8988T (cell line): ENCODE measurements at regions not wholly inside any gene's neighbourhood (a gene's known extent, or its start where the extent isn't known, plus 50 kb on each side); places are given as distances from the start of the nearest gene placed in this dataset.
"Not testable (repeated sequence)": the region's sequence is repeated elsewhere in the genome, so short reads cannot be mapped to it uniquely, and the experiment has no call there.

Experiments
- DNase-seq: peaks from one replicate; pipeline ENCODE4 v3.0.0; 2011

DNA sequence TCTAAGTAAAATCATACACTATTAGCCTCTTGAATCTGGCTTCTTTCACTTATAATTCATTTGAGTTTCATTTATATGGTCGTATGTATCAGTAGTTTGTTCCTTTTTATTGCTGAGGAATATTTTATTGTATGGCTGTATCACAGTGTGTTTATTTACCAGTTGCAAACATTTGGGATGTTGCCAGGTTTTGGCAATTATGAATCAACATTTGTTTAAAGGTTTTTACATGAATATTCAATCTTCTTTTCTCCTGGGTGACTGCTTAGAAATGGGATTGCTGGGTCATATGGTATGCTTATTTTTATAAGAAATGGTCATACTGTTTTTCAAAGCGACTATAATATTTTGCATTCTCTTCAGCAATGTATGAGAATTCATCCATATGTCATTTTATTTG is 107.9 kb downstream of the PMAIP1 start:
- DNase-seq = no peak

DNA sequence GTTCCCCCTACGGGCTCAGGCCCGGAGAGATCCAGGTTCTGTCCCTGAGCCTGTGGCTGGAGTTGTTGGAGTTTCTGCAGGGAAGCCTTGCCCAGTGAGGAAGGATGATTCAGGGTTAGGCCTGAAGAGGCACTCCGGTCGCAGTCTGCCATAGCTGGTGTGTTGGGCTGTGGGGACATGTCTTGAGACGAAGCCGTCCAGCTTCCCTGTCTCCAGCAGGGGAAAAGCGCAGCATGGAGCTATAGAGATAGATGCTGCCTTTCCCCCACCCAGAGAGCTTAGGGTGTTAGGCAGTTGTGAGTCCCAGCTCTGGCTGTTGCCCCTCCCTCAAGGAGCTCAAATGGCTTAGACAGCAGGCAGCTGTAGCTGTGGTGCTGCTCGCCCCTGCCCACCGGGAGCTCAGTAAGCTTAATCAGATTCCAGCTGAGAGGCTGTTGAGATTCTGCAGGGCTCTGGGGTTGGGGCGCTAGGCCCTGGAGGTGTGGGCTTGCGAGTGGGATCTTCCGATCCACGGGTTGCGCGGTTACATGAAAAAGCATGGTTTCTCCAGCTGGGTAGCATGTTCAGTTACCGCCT is 103.9 kb downstream of the PMAIP1 start:
- DNase-seq = no peak

DNA sequence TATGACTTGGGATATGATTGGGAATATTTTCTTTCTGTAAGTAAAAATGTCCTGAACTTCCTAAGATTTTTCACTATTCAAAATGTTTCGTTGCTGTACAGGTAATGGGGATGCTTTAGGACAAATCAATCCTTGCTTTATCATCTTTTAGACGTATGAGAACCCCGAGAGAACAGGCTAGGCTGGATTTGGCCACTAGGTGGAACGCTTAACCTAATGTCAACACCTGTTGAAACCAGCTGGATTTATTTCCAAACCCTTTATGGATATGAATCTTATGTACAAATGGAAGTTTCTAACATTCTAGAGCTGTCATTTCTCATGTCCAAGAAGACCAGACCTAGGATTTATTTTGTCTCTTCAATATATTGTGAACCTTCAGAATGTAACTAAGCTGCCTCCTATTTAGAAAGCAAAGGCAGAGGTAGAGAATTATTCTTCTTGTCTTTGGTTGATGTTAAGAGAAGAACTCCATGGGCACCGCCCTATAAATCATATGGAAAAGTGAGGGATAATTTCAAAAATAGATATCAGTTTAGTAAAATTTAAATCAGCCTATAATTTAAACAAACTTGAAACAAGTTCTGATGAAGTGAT is 96.7 kb downstream of the PMAIP1 start:
- DNase-seq = no peak

DNA sequence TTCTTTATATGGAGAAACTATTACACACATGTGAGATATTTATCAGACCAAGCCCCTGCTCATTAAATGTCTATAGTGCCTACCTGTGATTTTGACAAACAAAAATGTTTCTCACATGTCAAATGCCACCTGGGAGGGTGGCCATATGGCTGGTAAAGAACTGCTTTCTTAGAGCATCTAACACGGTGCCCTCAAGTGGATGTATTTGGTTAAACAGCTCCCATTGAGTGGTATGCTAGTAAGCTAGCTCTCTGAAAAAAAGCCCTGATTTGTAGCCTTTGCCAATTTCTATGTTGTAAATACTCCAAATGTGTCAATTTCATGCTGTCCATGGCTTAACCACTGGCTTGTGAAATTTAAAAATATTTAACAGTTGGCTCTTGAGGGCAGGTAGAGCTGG is 94.6 kb downstream of the PMAIP1 start:
- DNase-seq = no peak

DNA sequence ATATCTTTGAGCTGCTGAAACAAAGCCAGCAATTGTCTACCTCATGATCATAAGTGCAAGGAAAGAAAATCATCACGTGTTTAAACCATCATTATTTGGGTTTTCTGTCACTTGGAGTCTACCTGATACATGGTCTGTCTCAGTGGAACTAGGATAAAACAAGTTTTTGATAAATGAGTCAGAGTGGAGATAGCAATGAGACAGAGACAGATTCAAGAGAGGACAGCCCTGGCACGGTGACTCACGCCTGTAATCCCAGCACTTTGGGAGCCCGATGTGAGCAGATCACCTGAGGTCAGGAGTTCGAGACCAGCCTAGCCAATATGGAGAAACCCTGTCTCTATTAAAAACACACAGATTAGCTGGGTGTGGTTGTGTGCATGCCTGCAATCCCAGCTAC is 93.8 kb downstream of the PMAIP1 start:
- DNase-seq = no peak

DNA sequence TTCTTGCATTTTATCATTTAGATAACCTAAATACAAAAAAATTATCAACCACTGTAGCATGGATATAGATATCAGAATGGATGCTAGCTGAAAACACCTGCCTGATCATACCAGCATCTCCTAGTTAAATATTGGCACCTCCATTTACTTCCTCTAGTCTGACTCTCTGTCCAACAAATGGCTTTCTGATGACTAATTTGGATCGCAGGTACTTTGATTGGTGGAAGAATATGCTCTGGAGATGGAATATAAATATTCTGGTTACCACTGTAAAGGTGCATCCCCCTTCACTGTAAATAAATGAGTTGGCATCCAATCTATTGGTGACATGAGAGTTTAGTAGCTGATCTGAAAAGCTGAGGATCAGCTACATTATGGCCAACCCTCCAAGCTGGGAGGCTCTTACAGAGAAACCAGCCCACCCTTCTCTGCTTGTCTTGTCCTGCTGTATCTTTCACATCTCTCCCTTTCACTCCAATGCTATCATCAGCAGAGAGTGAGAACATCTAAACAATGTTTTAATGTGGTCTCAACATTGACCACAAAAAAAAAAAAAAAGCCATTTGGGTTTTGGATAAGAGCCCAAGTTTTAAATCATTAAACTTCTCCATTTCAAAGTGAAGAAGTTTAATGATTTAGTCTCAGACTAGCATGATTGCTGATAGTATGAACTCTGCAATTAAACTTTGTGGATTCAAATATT is 90.5 kb downstream of the PMAIP1 start:
- DNase-seq = no peak

DNA sequence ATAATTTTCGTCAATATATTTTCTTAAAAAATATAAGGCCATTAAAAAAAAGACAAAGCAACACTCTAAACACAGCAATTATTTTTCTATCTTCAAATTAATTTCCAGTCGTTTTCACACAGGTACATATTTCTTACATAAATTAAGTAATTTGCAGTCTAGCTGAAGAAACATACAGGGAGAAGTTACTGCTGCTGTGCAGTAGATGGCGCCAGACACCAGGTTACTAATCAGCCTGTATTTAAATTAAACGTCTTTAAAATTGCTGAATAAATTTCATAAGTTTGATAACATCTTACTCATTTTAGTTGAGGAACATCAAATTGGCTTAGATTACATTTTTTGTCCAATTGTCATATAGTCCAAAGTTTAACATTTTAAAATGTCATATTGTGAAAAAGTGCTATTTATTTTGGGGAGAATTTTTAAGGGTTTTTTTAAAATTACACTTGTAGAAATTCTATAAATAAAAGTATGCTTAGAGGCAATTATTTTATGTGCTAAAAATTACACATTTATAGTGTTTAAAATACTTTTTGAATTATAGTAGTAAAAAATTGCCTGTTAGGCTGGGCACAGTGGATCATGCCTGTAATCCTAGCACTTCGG is 88.4 kb downstream of the PMAIP1 start:
- DNase-seq = no peak

DNA sequence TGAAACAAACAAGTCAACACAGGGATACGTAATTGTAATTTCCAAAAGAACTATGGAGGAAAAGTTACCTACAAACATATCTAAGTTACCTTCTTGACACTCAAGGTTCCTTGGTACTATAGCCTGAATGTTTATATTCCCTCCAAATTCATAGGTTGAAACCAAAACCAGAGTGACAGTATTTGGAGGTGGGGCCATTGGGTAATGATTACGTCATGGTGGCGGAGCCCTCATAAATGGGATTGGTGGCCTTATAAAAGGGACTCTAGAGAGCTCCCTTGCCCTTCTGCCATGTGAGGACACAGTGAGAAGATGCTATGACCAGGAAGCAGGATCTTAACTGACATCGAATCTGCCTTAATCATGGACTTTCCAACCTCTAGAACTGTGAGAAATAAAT is 87.3 kb downstream of the PMAIP1 start:
- no peak for DNase-seq

DNA sequence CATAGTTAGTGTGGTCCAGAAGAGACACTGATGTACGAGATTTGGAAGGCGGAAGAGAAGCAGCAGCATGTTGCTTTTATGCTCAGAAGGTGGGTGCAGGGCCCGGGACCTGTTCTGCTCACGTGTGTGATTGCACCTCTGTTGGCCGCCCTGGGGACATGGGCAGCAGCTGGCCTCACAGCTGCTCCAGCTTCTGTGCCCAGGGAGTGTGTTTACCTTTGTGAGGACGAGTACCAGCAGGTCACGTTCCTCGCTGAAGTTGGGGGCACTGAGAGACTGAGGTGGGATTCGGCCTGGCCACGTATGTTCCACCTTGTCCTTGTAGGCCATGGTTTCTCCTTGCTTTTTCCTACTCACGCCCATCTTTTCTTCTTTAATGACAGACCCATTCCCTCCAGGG is 86.3 kb downstream of the PMAIP1 start:
- DNase-seq = no peak

DNA sequence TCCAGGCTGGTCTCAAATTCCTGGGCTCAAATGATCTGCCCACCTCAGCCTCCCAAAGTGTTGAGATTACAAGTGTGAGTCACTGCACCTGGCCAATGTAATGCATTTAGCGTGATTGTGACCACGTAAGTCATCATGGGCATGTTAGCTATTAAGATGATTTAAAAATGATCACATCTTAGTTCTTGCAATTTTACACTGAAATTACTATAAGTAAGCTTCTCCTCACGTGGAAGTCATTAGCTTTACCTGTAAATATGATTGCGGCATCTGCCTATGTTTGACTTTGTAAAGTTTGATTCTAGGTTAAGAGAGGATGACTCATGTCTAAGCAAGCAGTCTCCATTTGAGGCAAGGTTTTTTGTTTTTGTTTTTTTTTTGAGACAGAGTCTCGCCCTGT is 85.5 kb downstream of the PMAIP1 start:
- no peak for DNase-seq

DNA sequence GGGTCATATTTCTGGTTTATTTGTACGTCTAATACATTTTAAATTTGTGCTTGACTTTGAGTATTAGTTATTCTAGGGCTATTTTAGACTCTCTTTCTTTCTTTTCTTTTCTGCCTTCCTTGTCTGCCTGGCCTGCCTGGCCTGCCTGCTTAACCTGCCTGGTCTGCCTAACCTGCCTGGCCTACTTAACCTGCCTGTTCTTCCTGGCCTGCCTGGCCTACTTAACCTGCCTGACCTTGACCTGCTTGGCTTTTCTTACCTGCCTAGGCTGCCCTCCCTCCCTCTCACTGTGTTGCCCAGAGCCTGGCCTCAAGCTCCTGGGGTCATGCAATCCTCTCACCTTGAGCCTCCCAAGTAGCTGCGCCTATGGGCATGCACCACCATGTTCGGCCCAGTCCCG is 83.7 kb downstream of the PMAIP1 start:
- no peak for DNase-seq

DNA sequence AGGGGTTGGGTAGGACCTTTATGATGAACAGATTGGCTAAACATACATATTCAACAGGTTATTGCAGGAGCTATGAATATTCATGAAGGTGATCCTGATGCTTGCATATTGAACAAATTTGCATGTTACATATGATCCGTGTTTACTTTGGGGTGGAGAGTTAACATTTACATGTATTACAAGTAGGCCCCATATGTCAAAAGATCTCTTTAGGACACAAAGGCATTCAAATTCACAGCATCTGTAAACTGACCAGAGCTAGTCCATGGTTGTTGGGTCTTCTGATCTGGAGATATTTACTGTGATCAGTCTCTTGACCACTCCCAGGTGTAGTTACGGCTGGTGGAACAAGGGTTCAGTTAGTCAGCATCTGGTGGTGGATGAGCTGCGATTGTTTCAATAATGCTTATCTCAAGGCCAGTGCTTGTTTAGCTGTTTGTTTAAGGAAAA is 80.4 kb downstream of the PMAIP1 start:
- DNase-seq = no peak

DNA sequence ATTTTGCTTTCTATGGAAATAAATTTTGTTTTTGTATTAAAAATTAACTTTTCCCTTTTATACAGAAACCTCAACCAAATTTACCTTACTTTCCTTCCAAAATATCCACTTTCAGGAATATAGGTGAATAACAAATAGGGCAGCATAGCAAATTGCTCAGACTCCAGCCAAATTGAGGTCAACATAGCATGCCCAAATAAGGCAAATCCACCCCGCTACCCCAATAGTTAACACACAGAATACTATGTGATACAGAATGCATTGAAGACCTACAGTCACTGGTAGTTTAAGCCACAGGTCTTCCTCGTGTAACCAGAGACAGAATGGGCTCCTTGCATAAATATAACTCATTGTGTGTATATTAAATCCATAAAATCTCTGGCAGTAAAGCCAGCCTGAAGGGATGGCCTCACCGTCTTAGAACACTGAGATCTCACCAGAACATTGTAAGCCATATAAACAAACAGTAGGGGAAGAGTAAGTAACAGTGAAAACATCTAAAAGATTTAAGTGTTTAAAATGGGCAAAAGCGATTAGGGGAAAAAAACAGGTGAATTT is 72.2 kb downstream of the PMAIP1 start:
- no peak for DNase-seq

DNA sequence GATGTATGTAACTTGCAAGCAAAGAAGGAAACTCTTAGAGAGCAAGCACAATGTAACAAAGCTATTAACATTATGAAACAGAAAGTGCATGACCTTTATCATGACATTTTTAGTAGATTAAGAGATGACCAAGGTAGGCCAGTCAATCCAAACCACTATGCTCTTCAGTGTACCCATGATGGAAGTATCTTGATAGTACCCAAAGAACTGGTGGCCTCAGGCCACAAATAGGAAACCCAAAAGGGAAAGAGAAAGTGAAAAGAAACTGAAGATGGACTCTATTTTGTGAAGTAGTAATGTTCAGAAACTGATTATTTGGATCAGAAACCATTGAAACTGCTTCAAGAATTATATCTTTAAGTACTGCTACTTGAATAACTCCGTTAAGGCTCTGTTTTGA is 71.3 kb downstream of the PMAIP1 start:
- DNase-seq = not testable (repeated sequence)

DNA sequence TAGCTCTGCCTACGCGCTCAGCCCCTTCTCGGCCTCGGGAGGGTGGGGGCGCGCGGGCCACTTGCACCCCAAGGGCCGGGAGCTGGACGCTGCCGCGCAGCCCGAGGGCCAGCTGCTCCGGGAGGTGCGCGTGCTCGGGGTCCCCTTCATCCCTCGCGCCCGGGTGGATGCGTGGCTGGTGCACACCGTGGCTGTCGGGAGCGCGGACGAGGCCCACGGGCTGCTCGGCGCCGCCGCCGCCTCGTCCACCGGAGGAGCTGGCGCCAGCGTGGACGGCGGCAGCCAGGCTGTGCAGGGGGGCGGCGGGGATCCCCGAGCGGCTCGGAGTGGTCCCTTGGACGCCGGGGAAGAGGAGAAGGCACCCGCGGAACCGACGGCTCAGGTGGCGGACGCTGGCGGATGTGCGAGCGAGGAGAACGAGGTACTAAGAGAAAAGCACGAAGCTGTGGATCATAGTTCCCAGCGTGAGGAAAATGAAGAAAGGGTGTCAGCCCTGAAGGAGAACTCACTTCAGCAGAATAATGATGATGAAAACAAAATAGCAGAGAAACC is 69.8 kb downstream of the PMAIP1 start:
- DNase-seq = not testable (repeated sequence)

DNA sequence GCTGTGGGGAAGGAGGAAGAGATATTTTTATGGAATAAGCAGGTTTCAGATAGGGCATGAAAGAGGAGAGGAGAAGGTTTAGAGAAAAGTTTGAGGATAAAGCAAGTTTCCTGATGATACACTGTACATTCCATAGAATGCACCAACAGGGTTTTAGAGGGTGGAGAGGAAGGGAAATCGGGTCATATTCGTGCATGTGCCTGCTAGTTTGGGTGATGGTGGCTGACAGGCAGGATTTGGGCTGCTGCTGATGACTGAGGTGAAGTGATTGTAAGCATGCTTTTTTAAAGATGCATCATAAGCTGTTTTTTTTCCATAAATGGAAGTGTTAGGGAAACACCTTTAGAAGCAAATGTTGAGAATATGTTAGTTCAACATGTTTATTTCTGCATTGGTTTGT is 68.8 kb downstream of the PMAIP1 start:
- no peak for DNase-seq

DNA sequence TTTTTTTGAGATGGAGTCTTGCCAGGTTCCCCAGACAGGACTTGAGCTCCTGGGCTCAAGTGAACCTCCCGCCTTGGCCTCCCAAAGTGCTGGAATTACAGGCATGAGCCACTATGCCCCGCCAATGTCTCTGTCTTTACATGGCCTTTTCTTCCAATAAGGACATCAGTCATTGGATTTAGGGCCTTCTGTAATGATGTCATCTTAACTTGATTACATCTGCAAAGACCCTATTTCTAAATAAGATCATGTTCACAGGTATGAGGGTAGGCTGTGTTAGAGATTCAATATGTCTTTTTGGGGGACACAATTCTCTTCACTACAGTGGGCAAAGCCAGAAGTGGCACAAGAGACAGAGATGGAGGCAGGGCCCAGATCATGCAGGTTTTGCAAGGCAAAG is 68.1 kb downstream of the PMAIP1 start:
- DNase-seq = no peak

DNA sequence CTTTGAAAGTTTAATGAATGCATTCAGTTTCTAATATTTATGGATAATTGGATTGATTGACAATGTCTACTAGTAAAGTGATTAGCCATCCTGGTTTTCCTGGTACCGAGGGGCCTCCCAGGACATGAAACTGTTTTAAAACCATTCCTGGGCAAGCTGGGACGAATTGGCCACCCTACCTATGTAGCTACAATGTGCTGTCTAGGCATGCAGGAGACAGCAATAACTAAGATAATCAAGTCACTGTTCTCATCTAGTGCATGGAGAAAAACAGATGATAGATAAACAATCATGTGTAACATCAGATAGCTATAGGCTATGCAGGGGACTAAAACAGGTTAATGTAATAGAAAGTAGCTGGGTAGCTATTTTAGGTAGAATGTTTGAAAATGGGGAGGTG is 67.1 kb downstream of the PMAIP1 start:
- DNase-seq = no peak

DNA sequence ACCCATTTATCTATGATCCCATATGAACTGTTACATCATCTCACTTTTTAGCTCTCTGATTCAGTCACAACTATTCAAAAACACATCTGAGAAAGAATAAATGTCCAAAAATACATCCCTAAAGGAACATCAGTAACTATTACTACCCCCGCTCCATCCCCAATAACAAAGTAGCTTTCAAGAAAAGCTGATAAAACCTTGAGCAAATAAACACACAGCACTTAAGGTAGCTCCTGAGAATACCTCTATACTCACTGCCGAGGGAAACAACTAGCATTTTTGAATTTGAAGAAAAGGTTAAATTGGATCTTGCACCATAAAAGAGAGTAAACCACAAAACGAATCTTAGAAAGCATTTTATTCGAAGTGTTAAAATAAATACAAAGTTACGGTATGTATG is 63.4 kb downstream of the PMAIP1 start:
- DNase-seq = no peak

DNA sequence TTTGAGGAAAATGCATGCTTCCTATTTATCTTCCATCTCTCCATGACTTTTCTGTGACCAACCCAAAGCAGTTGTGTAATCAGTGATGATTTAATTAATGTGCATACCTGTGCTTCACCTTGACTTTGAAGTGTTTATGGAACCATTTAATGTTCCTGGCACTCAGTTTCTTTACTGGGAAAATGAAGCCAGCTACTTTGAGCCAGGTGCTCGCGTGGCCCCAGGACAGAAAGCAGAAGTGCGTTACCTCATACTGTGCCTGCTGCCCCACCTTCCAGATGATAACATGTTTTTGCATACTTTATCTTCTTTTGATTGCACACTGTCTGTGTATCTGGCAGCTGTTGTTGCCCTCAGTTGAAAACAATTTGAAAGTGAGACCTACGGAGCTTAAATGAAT is 61.3 kb downstream of the PMAIP1 start:
- DNase-seq = no peak

DNA sequence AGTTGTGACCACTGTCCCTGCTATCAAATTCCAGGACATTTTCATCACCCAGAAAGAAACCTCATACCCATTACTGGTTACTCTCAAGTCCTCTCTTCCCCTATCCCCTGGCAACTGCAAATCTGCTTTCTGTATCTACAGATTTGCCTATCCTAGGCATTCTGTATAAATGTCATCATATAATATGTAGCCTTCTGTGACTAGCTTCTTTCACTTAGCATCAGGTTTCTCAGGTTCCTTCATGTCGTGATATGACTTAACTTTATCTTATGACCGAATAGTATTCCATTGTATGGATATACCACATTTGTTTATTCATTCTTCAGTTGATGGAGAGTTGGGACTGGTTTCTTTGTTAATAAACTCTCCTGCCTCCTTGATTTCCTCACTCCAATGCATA is 60.5 kb downstream of the PMAIP1 start:
- no peak for DNase-seq

DNA sequence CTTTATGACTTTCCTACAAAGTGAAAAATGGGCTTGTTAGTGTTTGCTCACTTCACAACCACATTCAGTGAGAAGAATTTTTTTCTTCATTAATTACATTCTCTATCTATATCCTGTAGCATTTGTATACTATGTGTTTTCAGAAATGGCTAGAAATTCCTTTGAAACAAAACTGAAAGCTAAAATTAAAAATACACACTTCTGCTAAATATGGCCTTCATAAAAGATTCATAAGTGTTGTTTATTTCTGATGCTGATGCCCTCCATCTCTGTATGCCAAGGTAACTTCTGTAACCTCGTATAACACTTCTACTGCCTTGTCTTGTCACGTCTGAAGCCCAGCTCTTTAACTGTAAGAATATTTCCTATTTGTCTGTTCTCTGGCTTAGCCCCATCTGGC is 59.8 kb downstream of the PMAIP1 start:
- no peak for DNase-seq

DNA sequence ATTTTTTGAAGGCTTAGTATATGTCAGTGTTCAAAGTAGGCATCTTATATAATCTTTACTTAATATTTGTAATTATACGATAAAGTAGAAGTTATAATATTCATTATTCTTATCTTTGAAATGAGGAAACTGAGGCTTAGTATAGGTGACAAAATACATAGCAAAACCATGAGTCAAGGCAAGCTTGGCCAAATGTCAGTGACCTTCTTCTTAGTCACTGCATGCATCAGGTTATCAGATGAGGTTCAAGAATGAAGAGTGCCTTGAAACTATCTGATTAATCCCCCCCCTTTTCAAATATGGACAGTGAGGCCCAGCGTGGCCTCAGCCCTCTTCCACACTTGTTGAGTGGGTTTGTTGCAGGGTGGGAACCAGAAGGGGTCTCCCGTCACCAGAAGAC is 59.3 kb downstream of the PMAIP1 start:
- no peak for DNase-seq

DNA sequence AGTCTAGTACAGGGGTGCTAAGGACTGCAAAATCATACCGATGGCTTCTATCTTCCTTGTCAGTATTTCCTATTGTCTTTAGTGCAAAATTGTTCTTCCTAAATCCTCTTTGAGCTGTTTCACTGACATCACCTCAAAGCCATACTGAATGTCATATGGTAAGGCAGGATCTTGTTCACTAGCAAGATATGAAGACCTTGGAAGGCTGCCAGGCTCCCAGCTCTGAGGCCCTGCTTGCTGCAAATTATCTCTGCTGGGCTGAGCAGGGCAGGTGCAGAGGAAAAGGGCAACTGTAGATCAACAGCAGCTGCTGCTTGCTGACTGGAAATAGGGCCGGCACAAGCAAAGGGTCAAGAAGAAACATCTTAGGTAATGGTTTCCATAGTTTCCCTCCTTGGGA is 58.2 kb downstream of the PMAIP1 start:
- no peak for DNase-seq
